ENCODE measurements at regions not wholly inside any gene's neighbourhood (a gene's known extent, or its start where the extent isn't known, plus 50 kb on each side); places are given as distances from the start of the nearest gene placed in this dataset.

- no peak overlapping the region for H3K27ac ChIP-seq
- TF ChIP-seq CTCF (conservative IDR thresholded peaks at IDR 0.05), result no peak
Observed at GRCh38 chr2:66382091-66382490, 52.8 kb upstream of the MEIS1 start.

- TF ChIP-seq ZFX (IDR thresholded peaks at IDR 0.05) (no peak), CTCF (conservative IDR thresholded peaks at IDR 0.05) (no peak)
- no peak overlapping the region for H3K27ac ChIP-seq
Observed at GRCh38 chr2:66379473-66379872, 55.5 kb upstream of the MEIS1 start.

GRCh38 chr2:66377832-66378231, 57.1 kb upstream of the MEIS1 start:
- no peak for TF ChIP-seq CTCF (conservative IDR thresholded peaks at IDR 0.05)
- TF ChIP-seq ZFX (IDR thresholded peaks at IDR 0.05), result no peak
- H3K27ac ChIP-seq, result no peak overlapping the region

- TF ChIP-seq CTCF (conservative IDR thresholded peaks at IDR 0.05) (no peak), ZFX (IDR thresholded peaks at IDR 0.05) (no peak)
- H3K27ac ChIP-seq, result no peak overlapping the region
Observed at GRCh38 chr2:66370824-66371223, 64.1 kb upstream of the MEIS1 start.

- TF ChIP-seq CTCF (conservative IDR thresholded peaks at IDR 0.05) (no peak), ZFX (IDR thresholded peaks at IDR 0.05) (no peak)
- no peak overlapping the region for H3K27ac ChIP-seq
Observed at GRCh38 chr2:66366619-66367018, 68.3 kb upstream of the MEIS1 start.

- no peak overlapping the region for H3K27ac ChIP-seq
- no peak for TF ChIP-seq CTCF (conservative IDR thresholded peaks at IDR 0.05)
- no peak for TF ChIP-seq ZFX (IDR thresholded peaks at IDR 0.05)
Observed at GRCh38 chr2:66364495-66365333, 70.2 kb upstream of the MEIS1 start.

GRCh38 chr2:66362701-66363100, 72.2 kb upstream of the MEIS1 start:
- H3K27ac ChIP-seq, result no peak overlapping the region
- TF ChIP-seq CTCF (conservative IDR thresholded peaks at IDR 0.05) (no peak), ZFX (IDR thresholded peaks at IDR 0.05) (no peak)

Measured in C4-2B (cell line).